GM23338 (cell line): ENCODE measurements at regions not wholly inside any gene's neighbourhood (a gene's known extent, or its start where the extent isn't known, plus 50 kb on each side); places are given as distances from the start of the nearest gene placed in this dataset.

ENCODE experiments used
- ATAC-seq: fragments of 200-7000 bp; cut with Tn5 transposase; 3 replicates; pipeline ENCODE4 v1.9.1; 2020
- DNase-seq: peaks from one replicate; pipeline ENCODE4 v3.0.0-alpha.2; 2015; ENCODE audit warnings: low spot score
- H2AFZ ChIP-seq: fragments of 200-600 bp; sonication (generic); 2 replicates; pipeline ENCODE4 v1.8.0; 2016; ENCODE audit warnings: antibody characterized with exemption, mild to moderate bottlenecking, moderate library complexity
- H3F3A ChIP-seq: fragments of 200-600 bp; sonication (generic); replicated peaks from 2 replicates; pipeline ENCODE4 v1.8.0; 2017; ENCODE audit warnings: antibody characterized with exemption, mixed run types, low read depth
- H3K27ac ChIP-seq: fragments of 200-600 bp; sonication (generic); 2 replicates; pipeline ENCODE4 v1.6.1; 2016; ENCODE audit warnings: low read depth
- H3K27me3 ChIP-seq: fragments of 200-600 bp; sonication (generic); 2 replicates; pipeline ENCODE4 v1.8.0; 2016; ENCODE audit warnings: mild to moderate bottlenecking, mixed run types, moderate library complexity; ENCODE audit not compliant: insufficient read depth
- H3K36me3 ChIP-seq: fragments of 200-600 bp; sonication (generic); 2 replicates; pipeline ENCODE4 v1.8.0; 2016; ENCODE audit warnings: mild to moderate bottlenecking; ENCODE audit not compliant: insufficient read depth
- H3K4me1 ChIP-seq: fragments of 200-600 bp; sonication (generic); 2 replicates; pipeline ENCODE4 v1.8.0; 2016; ENCODE audit warnings: mild to moderate bottlenecking, moderate library complexity; ENCODE audit not compliant: insufficient read depth
- H3K4me2 ChIP-seq: fragments of 200-600 bp; sonication (generic); 2 replicates; pipeline ENCODE4 v1.7.1; 2017; ENCODE audit warnings: mixed run types
- H3K4me3 ChIP-seq: fragments of 200-600 bp; sonication (generic); 2 replicates; pipeline ENCODE4 v1.6.1; 2016; ENCODE audit warnings: mixed run types
- H3K79me2 ChIP-seq: fragments of 200-600 bp; sonication (generic); replicated peaks from 2 replicates; pipeline ENCODE4 v1.8.0; 2017; ENCODE audit warnings: mild to moderate bottlenecking; ENCODE audit not compliant: insufficient read depth
- H3K9me2 ChIP-seq: fragments of 200-600 bp; sonication (generic); 2 replicates; pipeline ENCODE4 v1.8.0; 2017; ENCODE audit not compliant: insufficient read depth
- H4K20me1 ChIP-seq: fragments of 200-600 bp; sonication (generic); replicated peaks from 2 replicates; pipeline ENCODE4 v1.8.0; 2017; ENCODE audit warnings: mild to moderate bottlenecking; ENCODE audit not compliant: insufficient read depth
- H3K27ac Mint-ChIP-seq: 2 replicates; pipeline ENCODE4 v1.8.0; 2020; ENCODE audit warnings: inconsistent platforms, mild to moderate bottlenecking, moderate library complexity, mixed read lengths
- H3K27me3 Mint-ChIP-seq: 3 replicates; pipeline ENCODE4 v1.8.0; 2022; ENCODE audit warnings: low read depth, mild to moderate bottlenecking, moderate library complexity, mixed read lengths, inconsistent platforms; ENCODE audit not compliant: insufficient read depth, poor library complexity
- H3K36me3 Mint-ChIP-seq: 3 replicates; pipeline ENCODE4 v1.8.0; 2021; ENCODE audit warnings: low read depth, mild to moderate bottlenecking, inconsistent platforms, moderate library complexity, mixed read lengths
- H3K4me1 Mint-ChIP-seq: 3 replicates; pipeline ENCODE4 v1.8.0; 2020; ENCODE audit warnings: mild to moderate bottlenecking, inconsistent platforms, mixed read lengths
- H3K4me3 Mint-ChIP-seq: 3 replicates; pipeline ENCODE4 v1.8.0; 2021; ENCODE audit warnings: moderate library complexity, mild to moderate bottlenecking, inconsistent platforms, mixed read lengths
- H3K9me3 Mint-ChIP-seq: 3 replicates; pipeline ENCODE4 v1.8.0; 2020; ENCODE audit warnings: moderate library complexity, mild to moderate bottlenecking, inconsistent platforms, mixed read lengths
- CREB1 ChIP-seq: fragments of 250-450 bp; sonication (Bioruptor Pico); IDR thresholded peaks from 2 replicates; pipeline ENCODE4 v1.5.0; 2020; ENCODE audit warnings: low read depth, mild to moderate bottlenecking, moderate library complexity
- EZH2 ChIP-seq: fragments of 200-600 bp; sonication (generic); IDR thresholded peaks from one replicate; pipeline ENCODE4 v1.8.0; 2017; ENCODE audit warnings: antibody characterized with exemption, mild to moderate bottlenecking, low read depth; ENCODE audit not compliant: unreplicated experiment
- EZH2phosphoT487 ChIP-seq: fragments of 200-600 bp; sonication (generic); IDR thresholded peaks from one replicate; pipeline ENCODE4 v1.8.1; 2018; ENCODE audit warnings: antibody characterized with exemption; ENCODE audit not compliant: unreplicated experiment
- ZNF114 ChIP-seq: fragments of 250-450 bp; sonication (Bioruptor Pico); IDR thresholded peaks from 2 replicates; pipeline ENCODE4 v1.5.0; 2020; ENCODE audit warnings: mild to moderate bottlenecking, moderate library complexity
- ZNF331 ChIP-seq: fragments of 250-450 bp; sonication (Bioruptor Pico); IDR thresholded peaks from 2 replicates; pipeline ENCODE4 v1.5.0; 2020; ENCODE audit warnings: low read depth, mild to moderate bottlenecking, moderate library complexity
- TF ChIP-seq, protein P1 (sequence below): fragments of 250-450 bp; sonication (Bioruptor Pico); IDR thresholded peaks from 2 replicates; pipeline ENCODE4 v1.5.0; 2020; ENCODE audit warnings: mild to moderate bottlenecking, moderate library complexity
- TF ChIP-seq, protein P2 (sequence below): IDR thresholded peaks from 2 replicates; pipeline ENCODE4 v1.6.1; 2016; ENCODE audit warnings: antibody characterized with exemption
- TF ChIP-seq, protein P3 (sequence below): IDR thresholded peaks from one replicate; pipeline ENCODE4 v1.6.1; 2018; ENCODE audit warnings: antibody characterized with exemption; ENCODE audit not compliant: unreplicated experiment

DNA sequence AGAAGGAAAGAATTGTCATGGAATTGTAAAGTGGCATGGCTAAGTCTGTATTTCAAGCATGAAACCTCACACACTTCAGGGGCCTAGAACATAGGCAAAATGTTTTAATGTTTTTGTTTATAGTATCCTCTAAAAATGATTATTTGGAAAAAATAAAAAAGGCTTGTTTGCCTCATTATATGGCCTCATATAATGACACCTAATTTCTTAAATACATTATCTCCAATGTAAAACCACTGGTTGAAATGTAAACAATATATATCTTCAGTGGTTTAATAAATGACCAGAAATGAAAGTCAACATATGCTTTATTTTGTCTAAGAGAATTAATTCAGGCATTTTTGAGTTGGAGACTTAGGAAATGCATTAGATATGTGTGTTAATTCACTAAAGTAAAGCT lies 1736.6 kb downstream of the EFNA5 start (continued):
- TF ChIP-seq, protein P1, sequence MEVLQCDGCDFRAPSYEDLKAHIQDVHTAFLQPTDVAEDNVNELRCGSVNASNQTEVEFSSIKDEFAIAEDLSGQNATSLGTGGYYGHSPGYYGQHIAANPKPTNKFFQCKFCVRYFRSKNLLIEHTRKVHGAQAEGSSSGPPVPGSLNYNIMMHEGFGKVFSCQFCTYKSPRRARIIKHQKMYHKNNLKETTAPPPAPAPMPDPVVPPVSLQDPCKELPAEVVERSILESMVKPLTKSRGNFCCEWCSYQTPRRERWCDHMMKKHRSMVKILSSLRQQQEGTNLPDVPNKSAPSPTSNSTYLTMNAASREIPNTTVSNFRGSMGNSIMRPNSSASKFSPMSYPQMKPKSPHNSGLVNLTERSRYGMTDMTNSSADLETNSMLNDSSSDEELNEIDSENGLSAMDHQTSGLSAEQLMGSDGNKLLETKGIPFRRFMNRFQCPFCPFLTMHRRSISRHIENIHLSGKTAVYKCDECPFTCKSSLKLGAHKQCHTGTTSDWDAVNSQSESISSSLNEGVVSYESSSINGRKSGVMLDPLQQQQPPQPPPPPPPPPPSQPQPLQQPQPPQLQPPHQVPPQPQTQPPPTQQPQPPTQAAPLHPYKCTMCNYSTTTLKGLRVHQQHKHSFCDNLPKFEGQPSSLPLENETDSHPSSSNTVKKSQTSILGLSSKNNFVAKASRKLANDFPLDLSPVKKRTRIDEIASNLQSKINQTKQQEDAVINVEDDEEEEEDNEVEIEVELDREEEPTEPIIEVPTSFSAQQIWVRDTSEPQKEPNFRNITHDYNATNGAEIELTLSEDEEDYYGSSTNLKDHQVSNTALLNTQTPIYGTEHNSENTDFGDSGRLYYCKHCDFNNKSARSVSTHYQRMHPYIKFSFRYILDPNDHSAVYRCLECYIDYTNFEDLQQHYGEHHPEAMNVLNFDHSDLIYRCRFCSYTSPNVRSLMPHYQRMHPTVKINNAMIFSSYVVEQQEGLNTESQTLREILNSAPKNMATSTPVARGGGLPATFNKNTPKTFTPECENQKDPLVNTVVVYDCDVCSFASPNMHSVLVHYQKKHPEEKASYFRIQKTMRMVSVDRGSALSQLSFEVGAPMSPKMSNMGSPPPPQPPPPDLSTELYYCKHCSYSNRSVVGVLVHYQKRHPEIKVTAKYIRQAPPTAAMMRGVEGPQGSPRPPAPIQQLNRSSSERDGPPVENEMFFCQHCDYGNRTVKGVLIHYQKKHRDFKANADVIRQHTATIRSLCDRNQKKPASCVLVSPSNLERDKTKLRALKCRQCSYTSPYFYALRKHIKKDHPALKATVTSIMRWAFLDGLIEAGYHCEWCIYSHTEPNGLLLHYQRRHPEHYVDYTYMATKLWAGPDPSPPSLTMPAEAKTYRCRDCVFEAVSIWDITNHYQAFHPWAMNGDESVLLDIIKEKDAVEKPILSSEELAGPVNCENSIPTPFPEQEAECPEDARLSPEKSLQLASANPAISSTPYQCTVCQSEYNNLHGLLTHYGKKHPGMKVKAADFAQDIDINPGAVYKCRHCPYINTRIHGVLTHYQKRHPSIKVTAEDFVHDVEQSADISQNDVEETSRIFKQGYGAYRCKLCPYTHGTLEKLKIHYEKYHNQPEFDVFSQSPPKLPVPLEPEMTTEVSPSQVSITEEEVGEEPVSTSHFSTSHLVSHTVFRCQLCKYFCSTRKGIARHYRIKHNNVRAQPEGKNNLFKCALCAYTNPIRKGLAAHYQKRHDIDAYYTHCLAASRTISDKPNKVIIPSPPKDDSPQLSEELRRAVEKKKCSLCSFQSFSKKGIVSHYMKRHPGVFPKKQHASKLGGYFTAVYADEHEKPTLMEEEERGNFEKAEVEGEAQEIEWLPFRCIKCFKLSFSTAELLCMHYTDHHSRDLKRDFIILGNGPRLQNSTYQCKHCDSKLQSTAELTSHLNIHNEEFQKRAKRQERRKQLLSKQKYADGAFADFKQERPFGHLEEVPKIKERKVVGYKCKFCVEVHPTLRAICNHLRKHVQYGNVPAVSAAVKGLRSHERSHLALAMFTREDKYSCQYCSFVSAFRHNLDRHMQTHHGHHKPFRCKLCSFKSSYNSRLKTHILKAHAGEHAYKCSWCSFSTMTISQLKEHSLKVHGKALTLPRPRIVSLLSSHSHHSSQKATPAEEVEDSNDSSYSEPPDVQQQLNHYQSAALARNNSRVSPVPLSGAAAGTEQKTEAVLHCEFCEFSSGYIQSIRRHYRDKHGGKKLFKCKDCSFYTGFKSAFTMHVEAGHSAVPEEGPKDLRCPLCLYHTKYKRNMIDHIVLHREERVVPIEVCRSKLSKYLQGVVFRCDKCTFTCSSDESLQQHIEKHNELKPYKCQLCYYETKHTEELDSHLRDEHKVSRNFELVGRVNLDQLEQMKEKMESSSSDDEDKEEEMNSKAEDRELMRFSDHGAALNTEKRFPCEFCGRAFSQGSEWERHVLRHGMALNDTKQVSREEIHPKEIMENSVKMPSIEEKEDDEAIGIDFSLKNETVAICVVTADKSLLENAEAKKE (CRISPR knock-in tag) = no peak
- TF ChIP-seq, protein P2, sequence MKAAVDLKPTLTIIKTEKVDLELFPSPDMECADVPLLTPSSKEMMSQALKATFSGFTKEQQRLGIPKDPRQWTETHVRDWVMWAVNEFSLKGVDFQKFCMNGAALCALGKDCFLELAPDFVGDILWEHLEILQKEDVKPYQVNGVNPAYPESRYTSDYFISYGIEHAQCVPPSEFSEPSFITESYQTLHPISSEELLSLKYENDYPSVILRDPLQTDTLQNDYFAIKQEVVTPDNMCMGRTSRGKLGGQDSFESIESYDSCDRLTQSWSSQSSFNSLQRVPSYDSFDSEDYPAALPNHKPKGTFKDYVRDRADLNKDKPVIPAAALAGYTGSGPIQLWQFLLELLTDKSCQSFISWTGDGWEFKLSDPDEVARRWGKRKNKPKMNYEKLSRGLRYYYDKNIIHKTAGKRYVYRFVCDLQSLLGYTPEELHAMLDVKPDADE = no peak
- TF ChIP-seq CREB1 (CRISPR knock-in tag) (no peak), ZNF331 (CRISPR knock-in tag) (no peak), EZH2phosphoT487 (no peak)

DNA sequence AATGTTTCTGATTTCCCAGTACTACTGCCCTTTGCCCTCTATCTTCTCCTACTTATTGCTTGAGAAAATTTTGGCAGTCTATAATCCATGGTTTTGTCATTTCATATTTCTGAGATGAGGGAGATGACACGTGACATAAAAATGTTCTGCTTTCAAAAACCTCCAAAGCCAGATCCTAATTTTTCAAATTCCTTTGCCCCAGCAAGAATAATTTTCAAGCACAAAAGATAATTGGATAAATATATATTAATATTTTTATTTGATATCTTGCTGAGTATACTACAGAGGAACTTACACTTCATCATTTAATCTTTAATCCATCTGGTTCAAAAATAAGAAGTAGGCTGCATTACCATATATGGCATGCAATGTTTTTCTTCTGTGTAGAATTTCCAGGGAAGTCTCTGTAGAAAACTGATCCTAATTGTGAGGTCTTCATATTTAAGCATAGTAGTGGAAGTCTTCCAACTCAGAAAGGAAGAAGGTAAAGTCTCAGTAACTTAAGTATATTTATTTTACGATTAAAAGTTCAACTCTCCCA lies 1738.8 kb downstream of the EFNA5 start:
- no peaks in the 10 kb centered on the region for H3F3A ChIP-seq
- ATAC-seq (no peak), DNase-seq (no peak)
- H3K4me1 ChIP-seq = peaks cover 5% of the 10 kb centered on the region; the same call in 1 of the 2 replicates
- no peak overlapping the region for H3K4me2 ChIP-seq
- H3K4me3 Mint-ChIP-seq = no peak overlapping the region
- no peaks in the 10 kb centered on the region for H3K79me2 ChIP-seq
- H3K27ac ChIP-seq = no peak overlapping the region
- TF ChIP-seq, protein P2 = no peak
- no peak for TF ChIP-seq EZH2
- TF ChIP-seq, protein P3, sequence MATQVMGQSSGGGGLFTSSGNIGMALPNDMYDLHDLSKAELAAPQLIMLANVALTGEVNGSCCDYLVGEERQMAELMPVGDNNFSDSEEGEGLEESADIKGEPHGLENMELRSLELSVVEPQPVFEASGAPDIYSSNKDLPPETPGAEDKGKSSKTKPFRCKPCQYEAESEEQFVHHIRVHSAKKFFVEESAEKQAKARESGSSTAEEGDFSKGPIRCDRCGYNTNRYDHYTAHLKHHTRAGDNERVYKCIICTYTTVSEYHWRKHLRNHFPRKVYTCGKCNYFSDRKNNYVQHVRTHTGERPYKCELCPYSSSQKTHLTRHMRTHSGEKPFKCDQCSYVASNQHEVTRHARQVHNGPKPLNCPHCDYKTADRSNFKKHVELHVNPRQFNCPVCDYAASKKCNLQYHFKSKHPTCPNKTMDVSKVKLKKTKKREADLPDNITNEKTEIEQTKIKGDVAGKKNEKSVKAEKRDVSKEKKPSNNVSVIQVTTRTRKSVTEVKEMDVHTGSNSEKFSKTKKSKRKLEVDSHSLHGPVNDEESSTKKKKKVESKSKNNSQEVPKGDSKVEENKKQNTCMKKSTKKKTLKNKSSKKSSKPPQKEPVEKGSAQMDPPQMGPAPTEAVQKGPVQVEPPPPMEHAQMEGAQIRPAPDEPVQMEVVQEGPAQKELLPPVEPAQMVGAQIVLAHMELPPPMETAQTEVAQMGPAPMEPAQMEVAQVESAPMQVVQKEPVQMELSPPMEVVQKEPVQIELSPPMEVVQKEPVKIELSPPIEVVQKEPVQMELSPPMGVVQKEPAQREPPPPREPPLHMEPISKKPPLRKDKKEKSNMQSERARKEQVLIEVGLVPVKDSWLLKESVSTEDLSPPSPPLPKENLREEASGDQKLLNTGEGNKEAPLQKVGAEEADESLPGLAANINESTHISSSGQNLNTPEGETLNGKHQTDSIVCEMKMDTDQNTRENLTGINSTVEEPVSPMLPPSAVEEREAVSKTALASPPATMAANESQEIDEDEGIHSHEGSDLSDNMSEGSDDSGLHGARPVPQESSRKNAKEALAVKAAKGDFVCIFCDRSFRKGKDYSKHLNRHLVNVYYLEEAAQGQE = no peak
- TF ChIP-seq ZNF114 (CRISPR knock-in tag) = no peak
- no peak for TF ChIP-seq EZH2phosphoT487
- H3K36me3 ChIP-seq = no peaks in the 10 kb centered on the region
- no peak overlapping the region for H3K27ac Mint-ChIP-seq
- no peaks in the 10 kb centered on the region for H3K27me3 ChIP-seq
- H3K9me2 ChIP-seq = no peaks in the 10 kb centered on the region
- no peaks in the 10 kb centered on the region for H3K36me3 Mint-ChIP-seq
- H3K4me1 Mint-ChIP-seq = no peaks in the 10 kb centered on the region; the same call in 2 of the 3 replicates
- no peaks in the 10 kb centered on the region for H3K9me3 Mint-ChIP-seq
- H2AFZ ChIP-seq = no peak overlapping the region
- no peaks in the 10 kb centered on the region for H3K27me3 Mint-ChIP-seq
- H4K20me1 ChIP-seq = no peaks in the 10 kb centered on the region
- H3K4me3 ChIP-seq = no peak overlapping the region
